SU-DHL-6 (cell line): ENCODE measurements at regions not wholly inside any gene's neighbourhood (a gene's known extent, or its start where the extent isn't known, plus 50 kb on each side); places are given as distances from the start of the nearest gene placed in this dataset.

Experiments
- EZH2phosphoT487 ChIP-seq: fragments of 200-600 bp; sonication (generic), shearing (Covaris generic); conservative IDR thresholded peaks from 2 replicates; pipeline ENCODE4 v1.6.1; 2018; ENCODE audit warnings: mild to moderate bottlenecking, antibody characterized with exemption, low read length, moderate library complexity, mixed read lengths
- TF ChIP-seq, protein P1 (sequence below): fragments of 200-600 bp; sonication (generic); IDR thresholded peaks from one replicate; pipeline ENCODE4 v1.5.1; 2017; ENCODE audit warnings: antibody characterized with exemption, mild to moderate bottlenecking, low read length, moderate library complexity; ENCODE audit not compliant: insufficient read depth, poor library complexity, severe bottlenecking

DNA sequence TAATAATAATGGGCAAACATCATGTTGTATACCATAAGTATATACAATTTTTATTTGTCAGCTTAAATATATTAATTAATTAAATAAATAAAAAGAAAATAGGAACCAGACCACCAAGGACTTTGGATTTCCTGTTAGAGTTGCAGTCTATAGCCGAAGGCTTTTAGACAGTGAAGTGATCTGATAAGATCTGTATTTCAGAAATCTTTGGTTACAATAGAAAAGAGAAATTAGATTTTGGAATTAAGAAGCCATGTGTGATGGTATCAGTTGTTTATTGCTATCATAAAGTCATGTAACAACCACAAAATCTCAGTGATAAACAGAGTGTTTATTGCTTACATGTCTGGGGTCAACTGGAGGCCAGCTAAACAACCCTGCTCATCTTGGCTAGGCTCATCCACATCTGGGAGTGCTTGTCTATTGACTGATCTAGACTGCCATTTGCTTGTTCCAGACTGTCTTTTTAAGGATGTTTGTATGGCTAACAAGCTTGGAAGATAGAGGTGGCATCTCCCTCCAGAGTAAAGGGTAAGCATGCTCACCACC is 142.1 kb upstream of the USP9X start:
- TF ChIP-seq, protein P1, sequence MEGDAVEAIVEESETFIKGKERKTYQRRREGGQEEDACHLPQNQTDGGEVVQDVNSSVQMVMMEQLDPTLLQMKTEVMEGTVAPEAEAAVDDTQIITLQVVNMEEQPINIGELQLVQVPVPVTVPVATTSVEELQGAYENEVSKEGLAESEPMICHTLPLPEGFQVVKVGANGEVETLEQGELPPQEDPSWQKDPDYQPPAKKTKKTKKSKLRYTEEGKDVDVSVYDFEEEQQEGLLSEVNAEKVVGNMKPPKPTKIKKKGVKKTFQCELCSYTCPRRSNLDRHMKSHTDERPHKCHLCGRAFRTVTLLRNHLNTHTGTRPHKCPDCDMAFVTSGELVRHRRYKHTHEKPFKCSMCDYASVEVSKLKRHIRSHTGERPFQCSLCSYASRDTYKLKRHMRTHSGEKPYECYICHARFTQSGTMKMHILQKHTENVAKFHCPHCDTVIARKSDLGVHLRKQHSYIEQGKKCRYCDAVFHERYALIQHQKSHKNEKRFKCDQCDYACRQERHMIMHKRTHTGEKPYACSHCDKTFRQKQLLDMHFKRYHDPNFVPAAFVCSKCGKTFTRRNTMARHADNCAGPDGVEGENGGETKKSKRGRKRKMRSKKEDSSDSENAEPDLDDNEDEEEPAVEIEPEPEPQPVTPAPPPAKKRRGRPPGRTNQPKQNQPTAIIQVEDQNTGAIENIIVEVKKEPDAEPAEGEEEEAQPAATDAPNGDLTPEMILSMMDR: no peak
- TF ChIP-seq EZH2phosphoT487: no peak
